ENCODE measurements at regions not wholly inside any gene's neighbourhood (a gene's known extent, or its start where the extent isn't known, plus 50 kb on each side); places are given as distances from the start of the nearest gene placed in this dataset.

DNA sequence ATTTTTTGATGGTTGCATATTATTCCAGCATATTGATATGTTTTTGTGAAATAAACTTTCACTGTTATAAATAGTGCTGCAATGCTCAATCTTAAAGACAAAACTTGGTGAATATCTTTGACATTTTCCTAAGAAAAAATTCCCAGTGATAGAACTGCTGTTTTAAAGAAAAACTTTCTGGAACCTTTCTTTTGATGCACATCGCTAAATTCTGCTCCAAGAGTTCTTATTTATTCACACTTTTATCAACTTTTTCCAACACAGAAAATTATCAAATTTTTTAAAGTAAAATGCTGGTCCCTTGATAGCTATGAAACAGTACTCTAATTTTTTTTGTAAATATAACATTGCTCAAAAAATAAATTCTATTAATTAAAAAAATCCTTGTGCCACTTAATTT, 196.6 kb downstream of the HS3ST3A1 start:
- Histone ChIP-seq H3F3A (ENCODE audit: low read depth) (no peaks in the 10 kb centered on the region), H3K27me3 (ENCODE audit: insufficient read depth, low read length, poor library complexity, severe bottlenecking) (no peaks in the 10 kb centered on the region), H2AFZ (ENCODE audit: low read length) (no peak overlapping the region), H3K4me2 (ENCODE audit: low read depth, low read length, poor library complexity, severe bottlenecking) (no peak overlapping the region), H3K9ac (ENCODE audit: low read depth, low read length, poor library complexity, severe bottlenecking) (no peak overlapping the region), H3K9me3 (ENCODE audit: insufficient read depth, low read depth, low read length) (no peaks in the 10 kb centered on the region), H3K9me2 (replicated peaks; ENCODE audit: low read depth, low read length) (no peaks in the 10 kb centered on the region), H3K4me1 (ENCODE audit: insufficient read depth, low read length, poor library complexity, severe bottlenecking) (no peaks in the 10 kb centered on the region), H3K4me3 (ENCODE audit: low read length, poor library complexity, severe bottlenecking) (no peak overlapping the region), H3K36me3 (ENCODE audit: insufficient read depth, low read length) (no peaks in the 10 kb centered on the region), H3K79me2 (ENCODE audit: insufficient read depth, low read length) (no peaks in the 10 kb centered on the region), H4K20me1 (ENCODE audit: insufficient read depth, low read length, poor library complexity, severe bottlenecking) (no peaks in the 10 kb centered on the region)
- no peak for TF ChIP-seq EZH2phosphoT487 (IDR thresholded peaks at IDR 0.05; ENCODE audit: borderline replicate concordance)
- no peak for TF ChIP-seq CTCF (conservative IDR thresholded peaks at IDR 0.05; ENCODE audit: low read length)

- Histone ChIP-seq H3F3A (ENCODE audit: low read depth) (no peaks in the 10 kb centered on the region), H3K9ac (ENCODE audit: low read depth, low read length, poor library complexity, severe bottlenecking) (no peak overlapping the region), H2AFZ (ENCODE audit: low read length) (no peak overlapping the region)
These were observed 197.5 kb downstream of the HS3ST3A1 start for GRCh38 chr17:13403982-13404946.

GRCh38 chr17:13400491-13400890, 201.2 kb downstream of the HS3ST3A1 start:
- Histone ChIP-seq H3K27me3 (ENCODE audit: insufficient read depth, low read length, poor library complexity, severe bottlenecking) (no peaks in the 10 kb centered on the region), H3K4me3 (ENCODE audit: low read length, poor library complexity, severe bottlenecking) (no peak overlapping the region), H3K9me2 (replicated peaks; ENCODE audit: low read depth, low read length) (no peaks in the 10 kb centered on the region), H3K4me2 (ENCODE audit: low read depth, low read length, poor library complexity, severe bottlenecking) (no peak overlapping the region), H3K4me1 (ENCODE audit: insufficient read depth, low read length, poor library complexity, severe bottlenecking) (no peaks in the 10 kb centered on the region), H4K20me1 (ENCODE audit: insufficient read depth, low read length, poor library complexity, severe bottlenecking) (no peaks in the 10 kb centered on the region), H3F3A (ENCODE audit: low read depth) (no peaks in the 10 kb centered on the region), H3K36me3 (ENCODE audit: insufficient read depth, low read length) (no peaks in the 10 kb centered on the region), H3K79me2 (ENCODE audit: insufficient read depth, low read length) (no peaks in the 10 kb centered on the region), H3K9me3 (ENCODE audit: insufficient read depth, low read depth, low read length) (peaks cover 4% of the 10 kb centered on the region; the same call in 1 of the 2 replicates), H2AFZ (ENCODE audit: low read length) (no peak overlapping the region), H3K9ac (ENCODE audit: low read depth, low read length, poor library complexity, severe bottlenecking) (no peak overlapping the region)
- no peak for TF ChIP-seq CTCF (conservative IDR thresholded peaks at IDR 0.05; ENCODE audit: low read length)
- no peak for TF ChIP-seq EZH2phosphoT487 (IDR thresholded peaks at IDR 0.05; ENCODE audit: borderline replicate concordance)

More at GRCh38 chr17:13403982-13404946, 197.5 kb downstream of the HS3ST3A1 start:
- no peak overlapping the region for H3K4me2 ChIP-seq (ENCODE audit: low read depth, low read length, poor library complexity, severe bottlenecking)
- H3K9me2 ChIP-seq (replicated peaks; ENCODE audit: low read depth, low read length) = no peaks in the 10 kb centered on the region
- H3K27me3 ChIP-seq (ENCODE audit: insufficient read depth, low read length, poor library complexity, severe bottlenecking) = no peaks in the 10 kb centered on the region
- H3K4me3 ChIP-seq (ENCODE audit: low read length, poor library complexity, severe bottlenecking) = no peak overlapping the region
- no peaks in the 10 kb centered on the region for H3K9me3 ChIP-seq (ENCODE audit: insufficient read depth, low read depth, low read length)
- H3K79me2 ChIP-seq (ENCODE audit: insufficient read depth, low read length) = no peaks in the 10 kb centered on the region
- TF ChIP-seq EZH2phosphoT487 (IDR thresholded peaks at IDR 0.05; ENCODE audit: borderline replicate concordance) (no peak), CTCF (conservative IDR thresholded peaks at IDR 0.05; ENCODE audit: low read length) (no peak)
- H3K36me3 ChIP-seq (ENCODE audit: insufficient read depth, low read length) = no peaks in the 10 kb centered on the region
- H3K4me1 ChIP-seq (ENCODE audit: insufficient read depth, low read length, poor library complexity, severe bottlenecking) = no peaks in the 10 kb centered on the region
- H4K20me1 ChIP-seq (ENCODE audit: insufficient read depth, low read length, poor library complexity, severe bottlenecking) = no peaks in the 10 kb centered on the region
